PFSK-1 (cell line): ENCODE measurements at regions not wholly inside any gene's neighbourhood (a gene's known extent, or its start where the extent isn't known, plus 50 kb on each side); places are given as distances from the start of the nearest gene placed in this dataset.

Source experiments
- FOXP2 ChIP-seq: optimal IDR thresholded peaks from 2 replicates; pipeline ENCODE3; 2011; ENCODE audit warnings: borderline replicate concordance, control low read depth, inconsistent platforms; ENCODE audit not compliant: insufficient read depth; ENCODE audit errors: extremely low read length, extremely low read depth
- POLR2AphosphoS5 ChIP-seq: IDR thresholded peaks from 2 replicates; pipeline ENCODE4 v1.6.1; 2012; ENCODE audit warnings: low read depth, mild to moderate bottlenecking, control low read depth, low read length, moderate library complexity
- SIN3A ChIP-seq: IDR thresholded peaks from 2 replicates; pipeline ENCODE4 v1.6.1; 2012; ENCODE audit warnings: mild to moderate bottlenecking, low read length, moderate library complexity, borderline replicate concordance; ENCODE audit not compliant: insufficient read depth
- TAF1 ChIP-seq: IDR thresholded peaks from 2 replicates; pipeline ENCODE4 v1.6.1; 2012; ENCODE audit warnings: low read length, control low read depth, borderline replicate concordance; ENCODE audit not compliant: insufficient read depth
- TF ChIP-seq, protein P1 (sequence below), 2 experiments: IDR thresholded peaks; 2 replicates each; pipeline versions ENCODE4 v1.6.1 to v1.8.0; 2011 to 2012; ENCODE audit warnings: low read depth in 2 of 2, low read length in 2 of 2, control low read depth in 1 of 2, inconsistent platforms in 1 of 2, mild to moderate bottlenecking in 1 of 2, moderate library complexity in 1 of 2; ENCODE audit not compliant: insufficient read depth in 1 of 2

GRCh38 chr5:74326571-74327338 lies 313.8 kb downstream of the ENC1 start:
- TF ChIP-seq TAF1 (no peak), POLR2AphosphoS5 (no peak), FOXP2 (no peak), SIN3A (no peak)
- TF ChIP-seq, protein P1, sequence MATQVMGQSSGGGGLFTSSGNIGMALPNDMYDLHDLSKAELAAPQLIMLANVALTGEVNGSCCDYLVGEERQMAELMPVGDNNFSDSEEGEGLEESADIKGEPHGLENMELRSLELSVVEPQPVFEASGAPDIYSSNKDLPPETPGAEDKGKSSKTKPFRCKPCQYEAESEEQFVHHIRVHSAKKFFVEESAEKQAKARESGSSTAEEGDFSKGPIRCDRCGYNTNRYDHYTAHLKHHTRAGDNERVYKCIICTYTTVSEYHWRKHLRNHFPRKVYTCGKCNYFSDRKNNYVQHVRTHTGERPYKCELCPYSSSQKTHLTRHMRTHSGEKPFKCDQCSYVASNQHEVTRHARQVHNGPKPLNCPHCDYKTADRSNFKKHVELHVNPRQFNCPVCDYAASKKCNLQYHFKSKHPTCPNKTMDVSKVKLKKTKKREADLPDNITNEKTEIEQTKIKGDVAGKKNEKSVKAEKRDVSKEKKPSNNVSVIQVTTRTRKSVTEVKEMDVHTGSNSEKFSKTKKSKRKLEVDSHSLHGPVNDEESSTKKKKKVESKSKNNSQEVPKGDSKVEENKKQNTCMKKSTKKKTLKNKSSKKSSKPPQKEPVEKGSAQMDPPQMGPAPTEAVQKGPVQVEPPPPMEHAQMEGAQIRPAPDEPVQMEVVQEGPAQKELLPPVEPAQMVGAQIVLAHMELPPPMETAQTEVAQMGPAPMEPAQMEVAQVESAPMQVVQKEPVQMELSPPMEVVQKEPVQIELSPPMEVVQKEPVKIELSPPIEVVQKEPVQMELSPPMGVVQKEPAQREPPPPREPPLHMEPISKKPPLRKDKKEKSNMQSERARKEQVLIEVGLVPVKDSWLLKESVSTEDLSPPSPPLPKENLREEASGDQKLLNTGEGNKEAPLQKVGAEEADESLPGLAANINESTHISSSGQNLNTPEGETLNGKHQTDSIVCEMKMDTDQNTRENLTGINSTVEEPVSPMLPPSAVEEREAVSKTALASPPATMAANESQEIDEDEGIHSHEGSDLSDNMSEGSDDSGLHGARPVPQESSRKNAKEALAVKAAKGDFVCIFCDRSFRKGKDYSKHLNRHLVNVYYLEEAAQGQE (IDR thresholded peaks at IDR 0.05; ENCODE audit: insufficient read depth in 1 of 2, low read depth in 2 of 2, low read length in 2 of 2): no peak

DNA sequence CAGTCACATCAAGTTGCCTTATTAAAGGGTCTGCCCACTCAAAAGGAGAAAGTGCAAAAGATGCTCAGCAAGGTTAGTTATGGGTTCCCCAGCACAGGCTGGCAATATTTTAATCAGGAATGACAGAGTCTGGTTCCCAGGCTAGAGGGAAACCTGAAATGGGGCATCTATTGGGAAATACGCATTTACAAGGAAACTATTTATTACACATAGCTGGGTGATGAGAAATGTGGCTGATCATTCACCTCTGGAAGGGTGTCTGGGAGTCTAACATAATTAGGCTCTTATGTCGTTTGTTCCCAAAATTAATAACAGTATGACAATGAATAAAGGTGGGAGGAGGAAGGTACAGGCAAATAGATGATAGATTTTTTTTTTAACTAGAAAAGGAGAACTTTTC lies 314.7 kb downstream of the ENC1 start:
- TF ChIP-seq POLR2AphosphoS5 (no peak), FOXP2 (no peak), TAF1 (no peak), SIN3A (no peak)
- TF ChIP-seq, protein P1 (IDR thresholded peaks at IDR 0.05; ENCODE audit: insufficient read depth in 1 of 2, low read depth in 2 of 2, low read length in 2 of 2): no peak

DNA sequence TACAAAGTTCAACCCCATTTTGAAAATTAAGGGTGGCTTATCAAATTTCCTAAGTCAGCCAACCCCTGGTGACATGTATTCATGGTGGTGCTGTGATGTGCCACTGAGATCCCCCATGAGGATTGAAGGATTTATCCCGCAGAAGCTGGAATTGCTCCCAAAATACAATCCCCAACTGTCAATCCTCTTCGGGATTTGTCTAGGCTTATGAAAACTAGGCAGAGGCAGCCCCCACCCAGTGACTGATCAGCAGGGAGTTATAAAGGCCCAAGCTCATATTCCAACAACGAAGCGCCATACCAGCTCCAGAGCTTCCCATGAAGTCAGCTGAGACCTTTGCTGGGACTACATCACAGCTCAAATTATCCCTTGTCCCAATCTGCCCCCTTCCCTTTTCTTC lies 316.0 kb downstream of the ENC1 start:
- TF ChIP-seq SIN3A (no peak), TAF1 (no peak), FOXP2 (no peak), POLR2AphosphoS5 (no peak)
- TF ChIP-seq, protein P1 (IDR thresholded peaks at IDR 0.05; ENCODE audit: insufficient read depth in 1 of 2, low read depth in 2 of 2, low read length in 2 of 2): no peak

DNA sequence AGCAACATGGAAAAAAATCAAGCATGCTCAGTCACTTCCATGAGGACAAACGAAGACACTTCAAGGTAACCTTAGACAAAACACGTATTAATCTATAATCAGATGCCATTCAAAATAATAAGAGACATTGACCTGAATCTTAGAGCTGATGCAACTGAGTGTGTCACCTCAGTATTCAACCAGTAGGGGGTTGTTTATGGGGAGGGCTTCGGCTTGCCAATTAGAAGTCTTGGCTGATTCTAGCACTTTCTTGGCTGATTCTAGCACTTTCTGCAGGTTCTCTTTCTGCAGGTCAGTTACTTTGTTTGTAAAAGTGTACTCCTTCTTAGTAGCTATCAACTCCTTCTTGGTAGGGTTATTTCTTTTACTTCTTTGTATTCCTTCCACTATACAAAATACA lies 317.6 kb downstream of the ENC1 start:
- TF ChIP-seq, protein P1 (IDR thresholded peaks at IDR 0.05; ENCODE audit: insufficient read depth in 1 of 2, low read depth in 2 of 2, low read length in 2 of 2): no peak
- no peak for TF ChIP-seq POLR2AphosphoS5
- TF ChIP-seq FOXP2: no peak
- no peak for TF ChIP-seq SIN3A
- TF ChIP-seq TAF1: no peak

- TF ChIP-seq POLR2AphosphoS5 (no peak), SIN3A (no peak), FOXP2 (no peak), TAF1 (no peak)
- TF ChIP-seq, protein P1 (IDR thresholded peaks at IDR 0.05; ENCODE audit: insufficient read depth in 1 of 2, low read depth in 2 of 2, low read length in 2 of 2): no peak
These were observed 318.3 kb downstream of the ENC1 start for GRCh38 chr5:74322191-74322590.
